GM12801 (cell line): ENCODE measurements at regions not wholly inside any gene's neighbourhood (a gene's known extent, or its start where the extent isn't known, plus 50 kb on each side); places are given as distances from the start of the nearest gene placed in this dataset.

Source experiments
- TF ChIP-seq, protein P1 (sequence below): IDR thresholded peaks from one replicate; pipeline ENCODE4 v1.5.1; 2011; ENCODE audit warnings: control low read depth; ENCODE audit not compliant: insufficient read length; ENCODE audit errors: extremely low read depth

DNA sequence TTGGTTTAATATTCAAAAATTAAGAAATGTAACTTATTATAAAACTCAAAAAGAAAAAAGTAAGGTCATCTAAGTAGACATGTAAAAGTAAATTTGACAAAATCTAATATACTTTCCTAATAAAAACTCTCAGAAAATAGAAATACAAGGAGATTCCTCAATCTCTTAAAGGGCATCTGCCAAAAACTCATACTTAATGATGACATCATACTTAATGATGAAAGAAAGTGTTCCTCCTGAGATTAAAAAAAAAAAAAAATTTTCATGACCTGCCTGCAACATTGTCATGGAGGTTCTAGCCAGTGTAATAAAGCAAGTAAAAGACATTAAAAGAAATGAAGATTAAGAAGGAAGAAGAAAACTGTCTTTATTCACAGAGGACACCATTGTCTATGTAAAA lies 325.7 kb upstream of the BTBD3 start:
- TF ChIP-seq, protein P1, sequence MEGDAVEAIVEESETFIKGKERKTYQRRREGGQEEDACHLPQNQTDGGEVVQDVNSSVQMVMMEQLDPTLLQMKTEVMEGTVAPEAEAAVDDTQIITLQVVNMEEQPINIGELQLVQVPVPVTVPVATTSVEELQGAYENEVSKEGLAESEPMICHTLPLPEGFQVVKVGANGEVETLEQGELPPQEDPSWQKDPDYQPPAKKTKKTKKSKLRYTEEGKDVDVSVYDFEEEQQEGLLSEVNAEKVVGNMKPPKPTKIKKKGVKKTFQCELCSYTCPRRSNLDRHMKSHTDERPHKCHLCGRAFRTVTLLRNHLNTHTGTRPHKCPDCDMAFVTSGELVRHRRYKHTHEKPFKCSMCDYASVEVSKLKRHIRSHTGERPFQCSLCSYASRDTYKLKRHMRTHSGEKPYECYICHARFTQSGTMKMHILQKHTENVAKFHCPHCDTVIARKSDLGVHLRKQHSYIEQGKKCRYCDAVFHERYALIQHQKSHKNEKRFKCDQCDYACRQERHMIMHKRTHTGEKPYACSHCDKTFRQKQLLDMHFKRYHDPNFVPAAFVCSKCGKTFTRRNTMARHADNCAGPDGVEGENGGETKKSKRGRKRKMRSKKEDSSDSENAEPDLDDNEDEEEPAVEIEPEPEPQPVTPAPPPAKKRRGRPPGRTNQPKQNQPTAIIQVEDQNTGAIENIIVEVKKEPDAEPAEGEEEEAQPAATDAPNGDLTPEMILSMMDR: no peak

GRCh38 chr20:11604339-11604738 lies 313.4 kb upstream of the BTBD3 start:
- TF ChIP-seq, protein P1: no peak

DNA sequence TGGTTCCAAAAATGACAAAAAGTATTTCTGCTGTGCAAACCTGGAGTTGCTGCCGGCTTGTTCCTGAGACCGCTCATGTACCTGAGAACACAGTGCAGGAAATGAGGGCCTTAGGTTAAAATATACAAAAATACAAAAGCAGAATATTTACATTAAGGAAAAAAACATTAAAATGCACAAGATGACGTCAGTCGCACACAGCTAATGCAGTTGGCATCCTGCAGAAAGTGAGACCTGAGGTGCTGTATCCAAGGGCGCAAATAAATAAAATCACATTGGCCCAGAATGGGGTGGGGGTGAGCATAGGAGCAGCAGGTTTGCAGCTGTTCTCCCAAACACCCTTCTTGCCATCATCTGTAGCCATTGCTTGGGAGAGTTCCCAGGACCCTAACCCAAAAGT lies 310.6 kb upstream of the BTBD3 start:
- TF ChIP-seq, protein P1: no peak

DNA sequence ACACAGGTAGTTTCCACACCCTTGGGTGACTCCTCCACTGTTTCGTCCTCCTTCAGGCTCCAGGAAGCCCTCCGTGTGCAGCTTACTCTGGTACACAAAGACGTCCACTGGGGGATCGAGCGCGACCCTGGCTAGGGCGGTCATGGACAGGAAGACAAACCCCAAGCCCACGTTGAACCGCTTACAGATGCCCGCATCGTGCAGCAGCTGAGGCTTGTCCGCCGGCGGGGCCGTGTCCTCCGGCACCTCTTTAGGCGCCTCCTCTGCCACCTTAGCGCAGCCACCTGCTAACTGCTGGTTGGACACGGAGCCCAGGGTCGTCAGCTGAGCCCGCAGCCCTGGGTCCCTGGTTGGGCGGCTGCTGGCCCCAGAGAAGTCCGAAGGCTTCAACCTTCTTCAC lies 309.0 kb upstream of the BTBD3 start:
- TF ChIP-seq, protein P1: no peak

- TF ChIP-seq, protein P1: no peak
Measured at GRCh38 chr20:11624704-11625103, 293.0 kb upstream of the BTBD3 start.

DNA sequence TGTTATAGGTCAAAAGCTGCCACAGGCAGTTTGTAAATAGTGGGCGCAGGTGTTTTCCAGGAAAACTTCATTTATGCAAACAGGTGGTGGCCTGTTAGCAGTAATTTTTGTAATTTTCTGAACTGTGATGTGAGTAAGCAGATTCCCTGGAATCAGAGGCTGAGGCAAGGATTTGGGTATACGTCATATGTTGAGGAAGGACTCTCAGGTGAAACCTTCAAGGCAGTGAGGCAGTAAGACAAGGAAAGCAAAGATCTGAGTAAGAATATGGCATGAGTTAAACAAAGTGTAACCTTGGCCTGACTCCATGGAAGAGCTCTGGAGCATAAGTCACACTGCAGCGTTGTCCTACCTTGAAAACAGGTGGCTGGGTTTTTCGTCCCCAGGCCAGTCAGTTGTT lies 291.1 kb upstream of the BTBD3 start:
- TF ChIP-seq, protein P1: no peak

GRCh38 chr20:11642866-11643265 lies 274.8 kb upstream of the BTBD3 start:
- TF ChIP-seq, protein P1: no peak

GRCh38 chr20:11646359-11646758 lies 271.3 kb upstream of the BTBD3 start:
- TF ChIP-seq, protein P1: no peak
